ENCODE measurements at regions not wholly inside any gene's neighbourhood (a gene's known extent, or its start where the extent isn't known, plus 50 kb on each side); places are given as distances from the start of the nearest gene placed in this dataset.
"Not testable (repeated sequence)": the region's sequence is repeated elsewhere in the genome, so short reads cannot be mapped to it uniquely, and the experiment has no call there.

GRCh38 chr6:168799067-168799466 lies 358.1 kb downstream of the SMOC2 start:
- DNase-seq = no peak

DNA sequence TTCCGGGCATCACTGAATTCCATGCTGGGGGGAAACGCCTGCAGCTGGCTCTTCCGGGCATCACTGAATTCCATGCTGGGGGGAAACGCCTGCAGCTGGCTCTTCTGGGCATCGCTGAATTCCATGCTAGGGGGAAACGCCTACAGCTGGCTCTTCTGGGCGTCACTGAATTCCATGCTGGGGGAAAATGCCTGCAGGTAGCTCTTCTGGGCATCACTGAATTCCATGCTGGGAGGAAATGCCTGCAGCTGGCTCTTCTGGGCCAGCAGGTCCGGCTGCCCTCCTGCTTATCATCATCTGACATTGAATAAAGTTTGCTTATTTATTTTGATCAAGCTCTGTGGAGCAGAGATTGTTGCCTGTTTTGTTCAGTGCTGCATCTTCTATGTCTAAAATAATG lies 355.1 kb downstream of the SMOC2 start:
- no peak for DNase-seq

DNA sequence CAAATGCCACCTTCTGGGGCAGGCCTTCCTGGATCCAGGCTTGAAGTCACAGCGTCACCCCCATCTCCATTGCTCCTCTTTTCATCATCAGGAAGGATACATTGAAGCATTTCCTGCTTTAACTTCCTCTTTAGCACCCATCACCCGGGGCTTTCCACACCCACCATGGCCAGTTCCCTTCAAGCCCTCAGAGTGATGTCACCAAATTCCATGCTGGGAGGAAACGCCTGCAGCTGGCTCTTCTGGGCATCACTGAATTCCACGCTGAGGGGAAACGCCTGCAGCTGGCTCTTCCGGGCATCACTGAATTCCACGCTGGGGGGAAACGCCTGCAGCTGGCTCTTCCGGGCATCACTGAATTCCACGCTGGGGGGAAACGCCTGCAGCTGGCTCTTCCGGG lies 354.6 kb downstream of the SMOC2 start:
- not testable (repeated sequence) for DNase-seq

- no peak for DNase-seq
Measured at GRCh38 chr6:168794491-168794890, 353.5 kb downstream of the SMOC2 start.

DNA sequence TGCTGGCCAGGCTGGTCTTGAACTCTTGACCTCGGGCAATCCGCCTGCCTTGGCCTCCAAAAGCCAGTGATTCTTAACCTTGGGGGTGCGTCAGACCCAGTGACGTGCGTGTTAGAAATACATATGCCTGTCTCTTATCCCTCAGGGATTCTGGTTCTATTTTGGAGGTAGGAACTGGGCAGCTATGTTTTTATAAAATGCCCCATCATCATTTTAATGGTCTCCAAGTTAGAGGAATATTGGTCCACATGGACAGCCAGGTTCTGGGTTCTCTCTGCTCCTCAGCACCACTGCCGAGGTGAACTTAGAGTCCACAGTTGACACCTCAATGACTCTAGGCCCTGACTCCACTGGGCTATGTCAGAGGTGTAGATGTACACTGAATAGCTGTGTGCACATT lies 352.7 kb downstream of the SMOC2 start:
- DNase-seq = no peak

DNA sequence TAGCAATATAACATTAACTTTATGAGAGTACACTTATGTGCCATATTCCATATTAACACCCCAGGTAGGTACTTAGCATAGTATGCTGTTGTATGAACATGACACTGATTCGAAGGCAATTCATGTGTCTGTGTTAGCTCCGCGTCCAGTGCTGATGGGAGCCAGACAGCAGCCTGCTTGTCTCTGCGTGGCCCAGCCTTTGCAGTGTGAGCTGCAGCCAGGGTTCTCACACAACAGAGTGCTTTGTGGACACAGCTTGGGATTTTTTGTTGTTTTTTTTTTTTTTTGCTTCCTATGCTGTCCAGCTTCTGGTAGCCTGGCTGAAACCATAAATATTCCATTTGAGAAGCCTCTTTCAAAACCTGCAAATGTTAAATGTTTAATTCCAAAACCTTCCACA lies 350.9 kb downstream of the SMOC2 start:
- no peak for DNase-seq

DNA sequence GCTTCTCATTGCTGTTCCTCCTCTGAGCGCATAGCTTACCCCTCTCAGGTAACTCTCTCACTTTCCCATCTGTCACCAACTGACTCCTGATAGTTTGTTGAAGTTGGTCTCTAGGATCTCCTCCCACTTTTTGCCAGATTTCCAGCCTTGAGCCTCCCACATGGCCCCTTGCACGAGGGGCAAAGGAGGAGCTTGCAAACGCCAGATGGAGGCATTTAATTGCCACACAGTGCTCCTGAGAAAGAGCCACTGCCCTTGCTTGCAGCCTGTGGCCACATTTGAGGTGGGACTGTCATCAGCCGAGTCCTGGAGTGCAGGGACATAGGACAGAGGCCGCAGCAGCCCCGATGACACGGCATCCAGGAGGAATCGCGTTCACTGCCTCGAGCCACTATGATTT lies 348.7 kb downstream of the SMOC2 start:
- DNase-seq = no peak

DNA sequence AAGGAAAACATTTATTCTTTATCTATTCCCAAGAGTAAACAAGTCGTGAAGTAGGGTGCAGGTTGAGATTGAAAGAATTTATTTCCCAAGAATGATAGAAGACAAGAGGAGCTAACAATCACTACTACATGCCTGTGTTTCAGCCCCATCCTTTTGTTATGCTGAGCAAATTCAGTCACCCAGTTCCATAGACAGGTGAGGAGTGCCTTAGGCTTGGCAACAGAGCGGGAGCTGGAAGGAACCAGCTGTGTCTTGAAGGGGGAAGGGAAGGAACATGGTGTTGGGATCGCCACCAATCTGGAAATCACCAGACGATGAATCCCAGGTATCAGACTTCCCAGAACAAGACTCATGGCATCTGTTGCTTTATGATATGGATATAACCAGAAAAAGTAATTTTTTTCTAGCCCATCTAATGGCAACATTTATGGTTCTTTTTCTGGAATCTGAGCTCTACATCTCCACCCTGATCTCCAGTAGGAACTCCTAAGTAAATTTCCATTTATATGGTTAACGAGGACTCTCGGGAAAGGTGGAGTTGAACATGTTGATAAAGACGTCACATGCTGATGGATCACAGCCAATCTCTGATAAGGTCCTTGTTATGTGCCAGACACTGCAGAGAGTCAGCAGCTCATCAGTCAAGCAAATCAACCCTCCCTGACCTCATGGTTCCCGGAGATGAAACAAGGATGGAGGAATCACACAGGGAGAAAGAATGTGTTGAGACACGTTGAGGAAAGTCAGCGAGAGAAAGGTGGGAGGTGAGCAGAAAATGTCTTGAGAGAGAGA lies 344.9 kb downstream of the SMOC2 start:
- no peak for DNase-seq

- DNase-seq = no peak
Measured at GRCh38 chr6:168784426-168784825, 343.4 kb downstream of the SMOC2 start.

- DNase-seq = no peak
Measured at GRCh38 chr6:168783720-168784119, 342.7 kb downstream of the SMOC2 start.

- no peak for DNase-seq
Measured at GRCh38 chr6:168782187-168782751, 341.3 kb downstream of the SMOC2 start.

DNA sequence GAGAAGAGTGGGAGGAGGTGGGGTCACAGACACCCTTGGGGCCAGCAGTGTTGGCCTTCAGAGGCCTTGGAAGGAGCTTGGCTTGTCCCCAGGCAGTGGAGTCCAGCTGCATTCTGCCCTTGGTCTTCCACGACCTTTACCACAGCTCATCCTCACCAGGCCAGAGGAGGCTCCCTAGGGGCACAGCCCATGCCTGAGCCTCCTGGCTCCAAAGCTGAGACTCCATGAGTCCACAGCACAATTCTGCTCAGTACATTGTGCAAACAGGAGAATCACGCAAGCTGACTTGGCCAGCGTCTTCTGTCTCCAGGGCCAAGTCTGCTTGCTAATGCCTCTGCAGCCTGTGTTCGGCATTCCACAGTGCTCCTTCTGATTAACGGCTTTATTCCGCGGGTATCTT lies 337.2 kb downstream of the SMOC2 start:
- no peak for DNase-seq

DNA sequence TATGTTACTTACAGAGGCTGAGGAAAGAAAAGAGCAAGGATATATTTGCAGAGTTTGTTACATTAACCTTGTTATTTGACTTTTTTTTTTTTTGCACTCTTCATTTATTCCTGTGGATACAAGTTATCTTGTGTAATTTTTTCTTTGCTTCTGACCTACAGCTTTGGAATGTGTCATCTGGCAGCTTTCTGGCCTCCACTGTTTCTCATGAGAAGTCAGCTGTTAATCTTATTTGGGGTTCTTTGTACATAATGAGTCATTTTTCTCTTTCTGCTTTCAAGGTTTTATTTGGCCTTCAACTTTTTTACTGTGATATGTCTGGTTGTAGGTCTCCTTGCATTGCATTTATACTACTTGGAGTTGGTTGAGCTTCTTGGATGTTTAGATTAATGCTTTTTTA lies 333.4 kb downstream of the SMOC2 start:
- DNase-seq = no peak

DNA sequence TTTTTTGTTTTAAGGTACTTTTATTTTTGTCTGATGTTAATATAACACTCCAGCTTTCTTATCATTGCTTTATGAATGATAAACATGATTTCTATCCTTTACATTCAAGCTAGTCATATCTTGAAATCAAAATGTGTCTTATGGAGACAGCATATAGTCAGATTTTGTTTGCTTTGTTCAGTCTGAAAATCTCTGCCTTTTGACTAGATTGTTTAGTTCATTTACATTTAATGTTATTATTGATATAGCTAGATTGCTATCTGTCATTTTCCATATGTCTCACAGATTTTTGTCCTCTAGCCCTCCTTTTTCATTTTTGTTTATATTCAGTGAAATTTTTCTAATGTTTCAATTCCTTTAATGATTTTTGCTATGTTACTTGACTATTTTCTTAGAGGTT lies 332.8 kb downstream of the SMOC2 start:
- DNase-seq = no peak

DNA sequence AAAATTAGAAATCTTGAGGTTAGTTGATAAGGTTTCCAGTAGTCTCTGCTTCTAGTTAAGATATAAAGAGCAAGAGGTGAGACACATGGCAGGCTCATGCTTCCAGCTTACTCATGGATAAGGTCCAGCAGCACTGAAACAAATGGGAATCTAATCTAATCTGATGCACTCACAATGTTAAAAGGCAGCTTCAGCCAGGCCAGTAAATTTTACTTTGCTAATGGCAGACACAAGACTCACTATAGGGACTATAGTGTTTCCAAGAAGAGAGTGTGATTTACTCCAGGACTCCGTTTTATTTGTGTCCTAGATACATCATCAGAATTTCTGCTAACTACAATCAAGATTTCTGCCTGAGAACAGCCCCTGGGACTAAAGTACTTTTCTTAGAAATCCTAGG lies 324.8 kb downstream of the SMOC2 start:
- no peak for DNase-seq

GRCh38 chr6:168756009-168756634 lies 315.1 kb downstream of the SMOC2 start:
- no peak for DNase-seq

DNA sequence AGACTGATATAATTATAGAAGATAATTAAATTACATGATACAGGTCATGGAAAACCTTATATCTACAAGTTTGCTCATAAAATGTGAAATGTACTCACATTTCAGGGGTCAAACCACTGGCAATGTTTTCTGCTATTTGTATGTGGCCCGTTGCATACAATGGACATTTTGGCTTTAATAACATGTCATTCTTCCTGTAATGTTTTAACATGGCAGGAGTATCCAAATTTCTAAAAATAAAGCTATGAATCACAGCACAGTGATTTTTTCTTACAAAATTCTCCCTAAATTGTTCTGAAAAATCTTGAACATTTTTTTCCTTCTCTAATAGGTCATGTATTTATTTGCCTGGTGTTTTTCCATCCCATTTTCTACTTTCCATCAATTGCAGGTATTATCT lies 305.7 kb downstream of the SMOC2 start:
- DNase-seq = no peak

- no peak for DNase-seq
Measured at GRCh38 chr6:168746013-168746412, 305.0 kb downstream of the SMOC2 start.

DNA sequence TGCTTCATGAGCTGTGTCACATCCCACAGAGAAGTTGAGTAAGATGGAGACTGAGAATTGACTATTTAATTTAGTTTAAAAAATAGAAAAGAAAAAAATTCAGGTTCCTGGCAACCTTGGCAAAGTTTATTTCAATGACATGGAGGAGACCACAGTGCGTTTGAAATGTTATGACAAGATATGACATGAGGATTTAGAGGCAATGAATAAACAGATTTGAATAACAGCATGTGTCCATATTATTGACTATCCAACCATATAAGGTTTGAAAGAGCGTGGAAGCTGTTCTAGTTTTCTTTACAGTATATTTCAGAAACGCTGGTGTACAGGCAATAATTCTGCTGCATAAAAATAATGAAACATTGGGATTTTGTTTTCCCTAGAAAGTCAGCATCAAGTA lies 303.9 kb downstream of the SMOC2 start:
- no peak for DNase-seq

DNA sequence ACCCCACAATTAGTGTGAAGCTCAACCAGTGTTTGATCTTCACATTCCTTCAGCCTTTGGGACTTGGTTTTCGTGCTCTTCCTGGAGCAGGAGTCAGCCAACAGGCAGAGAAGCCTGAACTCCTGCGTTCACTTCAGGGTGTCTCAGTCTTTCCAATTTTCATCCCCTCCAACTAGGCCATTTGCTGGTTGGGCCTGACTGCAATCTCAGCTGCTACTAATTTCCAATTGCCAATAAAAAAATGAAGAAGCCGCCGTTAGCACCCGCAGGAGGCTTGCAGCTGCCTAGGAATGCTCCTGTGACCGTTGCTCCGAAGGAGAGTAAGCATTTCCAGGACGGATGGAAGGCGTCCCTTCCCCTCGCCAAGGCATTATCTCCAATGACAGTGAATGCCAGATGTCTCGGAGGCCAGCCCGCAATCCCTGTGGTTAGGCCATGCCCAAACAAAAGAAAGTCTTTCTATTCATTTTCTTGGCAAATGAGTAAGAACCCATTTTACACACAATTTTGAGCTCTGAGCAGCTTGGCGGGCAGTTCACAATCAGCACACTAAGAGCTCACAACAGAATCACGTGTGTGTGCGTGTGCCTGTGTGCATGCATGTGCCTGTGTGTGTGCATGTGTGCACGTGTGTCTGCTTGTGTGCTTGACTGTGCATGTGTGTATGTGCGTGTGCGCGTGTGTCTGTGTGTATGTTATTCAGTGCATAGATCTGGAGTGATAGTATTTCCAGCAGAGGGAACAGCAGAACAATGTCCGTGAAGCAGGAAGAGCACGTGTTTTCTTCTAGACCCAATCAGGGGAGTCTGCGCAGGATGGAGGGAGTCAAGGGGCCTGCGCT lies 301.2 kb downstream of the SMOC2 start:
- no peak for DNase-seq

GRCh38 chr6:168741305-168741704 lies 300.3 kb downstream of the SMOC2 start:
- DNase-seq = no peak

DNA sequence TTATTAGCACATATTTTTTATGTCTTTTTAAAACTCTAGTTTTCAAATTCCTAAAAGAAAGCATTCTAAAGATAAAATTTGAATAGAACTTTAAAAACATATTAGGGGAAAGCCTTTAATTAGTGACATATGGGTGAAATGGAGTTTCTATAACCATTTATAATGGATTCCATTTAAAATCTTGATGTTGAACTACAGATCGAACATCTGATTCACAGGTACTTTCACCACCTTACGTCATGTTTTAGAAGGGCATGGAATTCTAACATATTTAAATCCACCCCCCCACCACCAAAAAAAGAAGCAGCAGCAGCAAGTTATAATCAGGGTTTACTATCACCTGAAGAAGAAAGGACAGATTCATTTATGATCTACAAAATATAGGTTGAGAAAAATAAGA lies 298.4 kb downstream of the SMOC2 start:
- DNase-seq = no peak

GRCh38 chr6:168737481-168737880 lies 296.5 kb downstream of the SMOC2 start:
- no peak for DNase-seq

GRCh38 chr6:168737014-168737413 lies 296.0 kb downstream of the SMOC2 start:
- DNase-seq = no peak
